K562 (cell line): ENCODE measurements at regions not wholly inside any gene's neighbourhood (a gene's known extent, or its start where the extent isn't known, plus 50 kb on each side); places are given as distances from the start of the nearest gene placed in this dataset.

Experiments
- NCOA2 ChIP-seq, 2 experiments: fragments of 450-650 bp; IDR thresholded peaks; 2 replicates each; pipeline ENCODE4 v1.6.1; 2018; ENCODE audit warnings: mild to moderate bottlenecking in 2 of 2, moderate library complexity in 1 of 2; ENCODE audit not compliant: partially characterized antibody in 2 of 2
- RBM34 ChIP-seq: fragments of 200-400 bp; formaldehyde crosslinking; IDR thresholded peaks from 2 replicates; pipeline ENCODE4 v1.6.1; 2018; ENCODE audit warnings: low read length, borderline replicate concordance; ENCODE audit not compliant: insufficient read depth
- ZNF224 ChIP-seq: sonication (generic); formaldehyde crosslinking; IDR thresholded peaks from 2 replicates; pipeline ENCODE4 v1.8.0; 2022; ENCODE audit warnings: mild to moderate bottlenecking, missing genetic modification reagents
- TF ChIP-seq, protein P1 (sequence below), 2 experiments: fragments of 450-650 bp; formaldehyde crosslinking in 1 of 2; IDR thresholded peaks; 2 replicates each; pipeline versions ENCODE4 v1.4.0 to v1.6.1; 2014 to 2020; ENCODE audit warnings: mild to moderate bottlenecking in 2 of 2, borderline replicate concordance in 1 of 2, low read depth in 1 of 2

DNA sequence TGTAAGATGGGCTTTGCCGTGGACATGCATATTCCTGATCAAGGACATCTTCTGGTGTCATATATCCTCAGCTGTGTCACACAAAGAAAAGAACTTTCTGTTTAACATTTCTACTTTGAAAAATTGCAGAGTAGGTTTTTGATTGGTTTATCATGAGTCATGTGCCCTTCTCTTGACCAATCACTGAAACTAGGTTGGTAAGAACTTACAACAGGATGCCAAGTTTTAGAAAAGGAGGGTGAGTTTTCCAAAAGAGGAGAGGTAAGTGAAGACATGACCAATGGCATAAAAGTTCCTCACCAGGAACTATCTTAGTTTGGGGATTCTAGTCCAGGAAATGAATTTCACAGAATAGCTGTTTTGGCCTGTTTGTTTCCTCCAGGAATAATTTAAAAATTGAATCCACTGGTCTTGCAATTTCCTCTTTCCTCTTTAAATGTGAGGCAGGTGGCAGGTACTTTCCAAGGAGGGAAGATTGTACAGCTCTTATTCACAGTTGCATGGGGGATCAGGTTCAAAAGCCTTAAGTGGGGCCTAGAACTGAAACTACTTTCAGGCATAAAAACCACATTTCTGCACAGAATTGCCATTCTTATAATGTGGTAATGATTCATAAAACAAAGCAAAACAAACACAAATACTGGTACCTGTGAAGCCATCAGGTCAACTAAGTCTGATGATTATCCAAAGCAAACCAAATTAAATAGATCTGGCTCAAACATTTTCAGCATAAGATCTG is 1114.5 kb upstream of the LCORL start (continued):
- TF ChIP-seq, protein P1, sequence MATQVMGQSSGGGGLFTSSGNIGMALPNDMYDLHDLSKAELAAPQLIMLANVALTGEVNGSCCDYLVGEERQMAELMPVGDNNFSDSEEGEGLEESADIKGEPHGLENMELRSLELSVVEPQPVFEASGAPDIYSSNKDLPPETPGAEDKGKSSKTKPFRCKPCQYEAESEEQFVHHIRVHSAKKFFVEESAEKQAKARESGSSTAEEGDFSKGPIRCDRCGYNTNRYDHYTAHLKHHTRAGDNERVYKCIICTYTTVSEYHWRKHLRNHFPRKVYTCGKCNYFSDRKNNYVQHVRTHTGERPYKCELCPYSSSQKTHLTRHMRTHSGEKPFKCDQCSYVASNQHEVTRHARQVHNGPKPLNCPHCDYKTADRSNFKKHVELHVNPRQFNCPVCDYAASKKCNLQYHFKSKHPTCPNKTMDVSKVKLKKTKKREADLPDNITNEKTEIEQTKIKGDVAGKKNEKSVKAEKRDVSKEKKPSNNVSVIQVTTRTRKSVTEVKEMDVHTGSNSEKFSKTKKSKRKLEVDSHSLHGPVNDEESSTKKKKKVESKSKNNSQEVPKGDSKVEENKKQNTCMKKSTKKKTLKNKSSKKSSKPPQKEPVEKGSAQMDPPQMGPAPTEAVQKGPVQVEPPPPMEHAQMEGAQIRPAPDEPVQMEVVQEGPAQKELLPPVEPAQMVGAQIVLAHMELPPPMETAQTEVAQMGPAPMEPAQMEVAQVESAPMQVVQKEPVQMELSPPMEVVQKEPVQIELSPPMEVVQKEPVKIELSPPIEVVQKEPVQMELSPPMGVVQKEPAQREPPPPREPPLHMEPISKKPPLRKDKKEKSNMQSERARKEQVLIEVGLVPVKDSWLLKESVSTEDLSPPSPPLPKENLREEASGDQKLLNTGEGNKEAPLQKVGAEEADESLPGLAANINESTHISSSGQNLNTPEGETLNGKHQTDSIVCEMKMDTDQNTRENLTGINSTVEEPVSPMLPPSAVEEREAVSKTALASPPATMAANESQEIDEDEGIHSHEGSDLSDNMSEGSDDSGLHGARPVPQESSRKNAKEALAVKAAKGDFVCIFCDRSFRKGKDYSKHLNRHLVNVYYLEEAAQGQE (IDR thresholded peaks at IDR 0.05; ENCODE audit: borderline replicate concordance) = no peak
- TF ChIP-seq, protein P1 (CRISPR knock-in tag; IDR thresholded peaks at IDR 0.05; ENCODE audit: low read depth) = no peak
- TF ChIP-seq NCOA2 (IDR thresholded peaks at IDR 0.05; ENCODE audit: partially characterized antibody in 2 of 2) (no peak), ZNF224 (CRISPR knock-in tag) (no peak), RBM34 (no peak)
